Liver (tissue), 8 donors: ENCODE measurements at regions not wholly inside any gene's neighbourhood (a gene's known extent, or its start where the extent isn't known, plus 50 kb on each side); places are given as distances from the start of the nearest gene placed in this dataset.

Experiments
- DNase-seq: peaks from one replicate; pipeline ENCODE4 v3.0.0-alpha.2; 2017; ENCODE audit warnings: low spot score
- H3K27ac ChIP-seq, 2 donors: one replicate each; pipeline ENCODE4 v1.7.0; 2013; ENCODE audit warnings: inconsistent platforms in 2 of 2, low read length in 2 of 2, control low read depth in 1 of 2, low read depth in 1 of 2, mild to moderate bottlenecking in 1 of 2
- H3K27me3 ChIP-seq, 4 donors: one replicate each; pipeline versions ENCODE4 v1.6.1 to v1.7.0; 2013; ENCODE audit warnings: low read length in 3 of 4, inconsistent platforms in 1 of 4, mild to moderate bottlenecking in 1 of 4, moderate library complexity in 1 of 4; ENCODE audit not compliant: control insufficient read depth in 4 of 4, insufficient read depth in 4 of 4
- H3K36me3 ChIP-seq, 4 donors: one replicate each; pipeline versions ENCODE4 v1.6.1 to v1.7.0; 2013; ENCODE audit warnings: low read length in 3 of 4, mild to moderate bottlenecking in 3 of 4, low read depth in 1 of 4, moderate library complexity in 1 of 4; ENCODE audit not compliant: control insufficient read depth in 4 of 4, insufficient read depth in 3 of 4
- H3K4me1 ChIP-seq, 4 donors: one replicate each; pipeline versions ENCODE4 v1.6.1 to v1.7.0; 2013; ENCODE audit warnings: low read length in 3 of 4, mild to moderate bottlenecking in 3 of 4, moderate library complexity in 1 of 4; ENCODE audit not compliant: control insufficient read depth in 4 of 4, insufficient read depth in 4 of 4
- H3K4me3 ChIP-seq, 3 donors: one replicate each; pipeline versions ENCODE4 v1.6.1 to v1.7.0; 2013; ENCODE audit warnings: low read length in 3 of 3, control low read depth in 1 of 3, low read depth in 1 of 3, mild to moderate bottlenecking in 1 of 3
- H3K9ac ChIP-seq, 2 donors: one replicate each; pipeline ENCODE4 v1.7.0; 2013; ENCODE audit warnings: low read length in 2 of 2, mild to moderate bottlenecking in 2 of 2, moderate library complexity in 2 of 2, control low read depth in 1 of 2, low read depth in 1 of 2
- H3K9me3 ChIP-seq, 4 donors: one replicate each; pipeline versions ENCODE4 v1.6.1 to v1.7.0; 2013; ENCODE audit warnings: low read length in 3 of 4; ENCODE audit not compliant: control insufficient read depth in 4 of 4
- ATF3 ChIP-seq: IDR thresholded peaks from 2 replicates; pipeline ENCODE4 v1.6.1; 2016; ENCODE audit warnings: antibody characterized with exemption
- CTCF ChIP-seq: fragments of 150-350 bp; IDR thresholded peaks from 2 replicates; pipeline ENCODE4 v1.5.1; 2017; ENCODE audit warnings: improper control_type of control experiment, low read depth, low read length; ENCODE audit not compliant: missing input control
- EGR1 ChIP-seq, 2 donors: IDR thresholded peaks; 2 replicates each; pipeline ENCODE4 v1.6.1; 2016 to 2018; ENCODE audit warnings: antibody characterized with exemption in 2 of 2, low read depth in 2 of 2
- FOXA1 ChIP-seq: IDR thresholded peaks from 2 replicates; pipeline ENCODE4 v1.6.1; 2016; ENCODE audit warnings: antibody characterized with exemption
- FOXA2 ChIP-seq: IDR thresholded peaks from 2 replicates; pipeline ENCODE4 v1.6.1; 2016; ENCODE audit warnings: antibody characterized with exemption
- GABPA ChIP-seq, 2 donors: IDR thresholded peaks in 1 of 2; conservative IDR thresholded peaks in 1 of 2; 2 replicates each; pipeline ENCODE4 v1.6.1; 2016; ENCODE audit warnings: antibody characterized with exemption in 2 of 2, mild to moderate bottlenecking in 1 of 2, moderate library complexity in 1 of 2
- HNF4A ChIP-seq, 2 donors: conservative IDR thresholded peaks; 2 replicates each; pipeline ENCODE4 v1.6.1; 2016; ENCODE audit warnings: antibody characterized with exemption in 2 of 2, mild to moderate bottlenecking in 2 of 2
- HNF4G ChIP-seq: IDR thresholded peaks from 2 replicates; pipeline ENCODE4 v1.6.1; 2016; ENCODE audit warnings: antibody characterized with exemption
- JUND ChIP-seq, 2 donors: IDR thresholded peaks; 2 replicates each; pipeline ENCODE4 v1.6.1; 2016; ENCODE audit warnings: antibody characterized with exemption in 2 of 2
- MAX ChIP-seq: IDR thresholded peaks from 2 replicates; pipeline ENCODE4 v1.6.1; 2016; ENCODE audit warnings: antibody characterized with exemption
- NR2F2 ChIP-seq: IDR thresholded peaks from 2 replicates; pipeline ENCODE4 v1.6.1; 2016; ENCODE audit warnings: antibody characterized with exemption
- RAD21 ChIP-seq, 2 donors: IDR thresholded peaks; 2 replicates each; pipeline ENCODE4 v1.6.1; 2016; ENCODE audit warnings: antibody characterized with exemption in 2 of 2, mild to moderate bottlenecking in 2 of 2
- REST ChIP-seq: IDR thresholded peaks from 2 replicates; pipeline ENCODE4 v1.6.1; 2016; ENCODE audit warnings: antibody characterized with exemption, mild to moderate bottlenecking
- SP1 ChIP-seq: IDR thresholded peaks from 2 replicates; pipeline ENCODE4 v1.6.1; 2018; ENCODE audit warnings: antibody characterized with exemption, mild to moderate bottlenecking
- TAF1 ChIP-seq: conservative IDR thresholded peaks from 2 replicates; pipeline ENCODE4 v1.6.1; 2016; ENCODE audit warnings: antibody characterized with exemption, mild to moderate bottlenecking
- YY1 ChIP-seq: IDR thresholded peaks from 2 replicates; pipeline ENCODE4 v1.6.1; 2016; ENCODE audit warnings: antibody characterized with exemption, mild to moderate bottlenecking
- ZBTB33 ChIP-seq: IDR thresholded peaks from 2 replicates; pipeline ENCODE4 v1.6.1; 2016; ENCODE audit warnings: antibody characterized with exemption
- WGBS: extraction: QIAGEN DNeasy Blood & Tissue Kit; methylation state at CpG from one replicate; pipeline ENCODE4 v1.1.7; 2013; 5-methylcytosine and 5-hydroxymethylcytosine counted together
- donor health status: healthy.
- donor health status: healthy.
- donor health status: healthy.
- donor health status: healthy.
- donor health status: healthy.

- Histone ChIP-seq H3K4me1 (no peaks in the 10 kb centered on the region), H3K9ac (no peak overlapping the region), H3K9me3 (no peaks in the 10 kb centered on the region), H3K36me3 (no peaks in the 10 kb centered on the region), H3K4me3 (no peak overlapping the region), H3K27me3 (no peaks in the 10 kb centered on the region), H3K27ac (no peak overlapping the region)
- 95% methylated on average over 4 of the region's 4 CpGs for WGBS
- TF ChIP-seq NR2F2 (no peak), JUND (IDR thresholded peaks at IDR 0.05) (no peak), HNF4G (no peak), GABPA (IDR thresholded peaks at IDR 0.05 in 1 of 2, conservative IDR thresholded peaks at IDR 0.05 in 1 of 2) (no peak), EGR1 (IDR thresholded peaks at IDR 0.05; ENCODE audit: low read depth in 2 of 2) (no peak), FOXA2 (no peak), SP1 (no peak), FOXA1 (no peak), MAX (no peak), CTCF (no peak), YY1 (no peak), ATF3 (no peak), TAF1 (no peak), REST (no peak), ZBTB33 (no peak), RAD21 (IDR thresholded peaks at IDR 0.05) (no peak), HNF4A (conservative IDR thresholded peaks at IDR 0.05) (no peak)
- DNase-seq: no peak
These were observed 367.6 kb downstream of the HLX start for GRCh38 chr1:221246628-221247415.
